GM19099 (cell line): ENCODE measurements at regions not wholly inside any gene's neighbourhood (a gene's known extent, or its start where the extent isn't known, plus 50 kb on each side); places are given as distances from the start of the nearest gene placed in this dataset.

Experiments
- POLR2A ChIP-seq: IDR thresholded peaks from 3 replicates; pipeline ENCODE4 v1.6.1; 2011; ENCODE audit warnings: low read depth; ENCODE audit not compliant: insufficient read length; ENCODE audit errors: extremely low read depth

GRCh38 chr5:167271081-167271480 lies 1020.4 kb upstream of the WWC1 start:
- no peak for TF ChIP-seq POLR2A

- no peak for TF ChIP-seq POLR2A
Measured at GRCh38 chr5:167271511-167271910, 1019.9 kb upstream of the WWC1 start.

- no peak for TF ChIP-seq POLR2A
Measured at GRCh38 chr5:167280111-167280510, 1011.3 kb upstream of the WWC1 start.

- TF ChIP-seq POLR2A: no peak
Measured at GRCh38 chr5:167281925-167282324, 1009.5 kb upstream of the WWC1 start.

- no peak for TF ChIP-seq POLR2A
Measured at GRCh38 chr5:167283691-167284090, 1007.8 kb upstream of the WWC1 start.

- no peak for TF ChIP-seq POLR2A
Measured at GRCh38 chr5:167284222-167284890, 1007.1 kb upstream of the WWC1 start.

GRCh38 chr5:167285591-167285990 lies 1005.9 kb upstream of the WWC1 start:
- TF ChIP-seq POLR2A: no peak

- TF ChIP-seq POLR2A: no peak
Measured at GRCh38 chr5:167286891-167287290, 1004.6 kb upstream of the WWC1 start.

- TF ChIP-seq POLR2A: no peak
Measured at GRCh38 chr5:167290478-167290877, 1001.0 kb upstream of the WWC1 start.

- no peak for TF ChIP-seq POLR2A
Measured at GRCh38 chr5:167294882-167295680, 996.4 kb upstream of the WWC1 start.

GRCh38 chr5:167295681-167296005 lies 995.8 kb upstream of the WWC1 start:
- TF ChIP-seq POLR2A: no peak

- no peak for TF ChIP-seq POLR2A
Measured at GRCh38 chr5:167296066-167296465, 995.4 kb upstream of the WWC1 start.

GRCh38 chr5:167296661-167297060 lies 994.8 kb upstream of the WWC1 start:
- no peak for TF ChIP-seq POLR2A

- TF ChIP-seq POLR2A: no peak
Measured at GRCh38 chr5:167303582-167303981, 987.9 kb upstream of the WWC1 start.

GRCh38 chr5:167304834-167305469 lies 986.5 kb upstream of the WWC1 start:
- no peak for TF ChIP-seq POLR2A
